ENCODE measurements at regions not wholly inside any gene's neighbourhood (a gene's known extent, or its start where the extent isn't known, plus 50 kb on each side); places are given as distances from the start of the nearest gene placed in this dataset.

GRCh38 chr2:217247476-217247875 lies 387.6 kb upstream of the TNP1 start:
- DNase-seq (ENCODE audit: extremely low spot score), result no peak
- ChIA-PET CTCF (no interaction called here), POLR2A (interaction anchor here (0.6 kb wide), 1 partner anchor 266 kb away, joined by 3 read pairs; no protein-coding TSS in a partner anchor)
- TF ChIP-seq, protein P1, sequence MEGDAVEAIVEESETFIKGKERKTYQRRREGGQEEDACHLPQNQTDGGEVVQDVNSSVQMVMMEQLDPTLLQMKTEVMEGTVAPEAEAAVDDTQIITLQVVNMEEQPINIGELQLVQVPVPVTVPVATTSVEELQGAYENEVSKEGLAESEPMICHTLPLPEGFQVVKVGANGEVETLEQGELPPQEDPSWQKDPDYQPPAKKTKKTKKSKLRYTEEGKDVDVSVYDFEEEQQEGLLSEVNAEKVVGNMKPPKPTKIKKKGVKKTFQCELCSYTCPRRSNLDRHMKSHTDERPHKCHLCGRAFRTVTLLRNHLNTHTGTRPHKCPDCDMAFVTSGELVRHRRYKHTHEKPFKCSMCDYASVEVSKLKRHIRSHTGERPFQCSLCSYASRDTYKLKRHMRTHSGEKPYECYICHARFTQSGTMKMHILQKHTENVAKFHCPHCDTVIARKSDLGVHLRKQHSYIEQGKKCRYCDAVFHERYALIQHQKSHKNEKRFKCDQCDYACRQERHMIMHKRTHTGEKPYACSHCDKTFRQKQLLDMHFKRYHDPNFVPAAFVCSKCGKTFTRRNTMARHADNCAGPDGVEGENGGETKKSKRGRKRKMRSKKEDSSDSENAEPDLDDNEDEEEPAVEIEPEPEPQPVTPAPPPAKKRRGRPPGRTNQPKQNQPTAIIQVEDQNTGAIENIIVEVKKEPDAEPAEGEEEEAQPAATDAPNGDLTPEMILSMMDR (IDR thresholded peaks at IDR 0.05; ENCODE audit: control extremely low read depth, extremely low read depth, low read depth, missing control alignments), result no peak

- CTCF ChIA-PET, result no interaction called here
- TF ChIP-seq, protein P1 (IDR thresholded peaks at IDR 0.05; ENCODE audit: control extremely low read depth, extremely low read depth, low read depth, missing control alignments), result no peak
- DNase-seq (ENCODE audit: extremely low spot score), result no peak
- POLR2A ChIA-PET, result no interaction called here
These were observed 386.2 kb upstream of the TNP1 start for GRCh38 chr2:217246108-217246507.

DNA sequence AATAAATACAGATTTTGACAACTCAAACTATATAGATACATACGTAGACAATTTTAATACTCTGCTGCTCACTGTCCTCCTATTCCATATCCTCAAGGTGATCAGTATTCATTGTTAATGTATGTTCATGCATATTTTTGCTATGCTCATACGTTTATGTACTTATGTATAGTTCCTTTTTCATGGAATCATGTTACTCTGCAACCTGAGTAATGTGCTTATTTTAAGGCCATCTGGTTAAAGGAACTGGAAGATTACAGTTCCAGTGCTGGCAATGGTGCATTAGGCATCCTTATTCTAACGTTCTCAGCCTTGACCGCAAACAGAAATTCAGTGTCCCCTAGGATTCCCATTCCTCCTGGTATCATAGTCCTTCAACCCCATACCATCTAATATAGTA lies 385.0 kb upstream of the TNP1 start:
- ChIA-PET POLR2A (no interaction called here), CTCF (no interaction called here)
- TF ChIP-seq, protein P1 (IDR thresholded peaks at IDR 0.05; ENCODE audit: control extremely low read depth, extremely low read depth, low read depth, missing control alignments), result no peak
- DNase-seq (ENCODE audit: extremely low spot score), result no peak

DNA sequence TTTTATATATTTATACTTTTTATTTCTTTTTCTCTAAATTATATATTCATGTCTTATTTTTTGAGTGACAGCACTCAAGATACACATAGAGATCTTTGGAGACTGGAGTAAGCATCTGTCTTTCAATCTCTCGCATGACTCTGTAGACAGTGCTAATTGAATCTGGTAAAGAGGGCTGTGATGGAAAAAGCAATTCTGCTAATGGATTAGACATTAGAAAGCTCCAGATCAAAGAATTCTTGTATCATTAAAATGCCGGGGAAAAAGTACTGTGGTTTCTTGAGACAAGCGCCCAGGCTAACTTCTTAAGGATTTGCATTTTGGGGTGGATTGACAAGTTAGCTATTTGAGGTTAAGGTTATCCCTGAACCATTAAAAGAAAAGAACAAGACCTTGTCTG lies 383.1 kb upstream of the TNP1 start:
- ChIA-PET POLR2A (no interaction called here), CTCF (interaction anchor here (0.9 to 1.6 kb wide), 5 partner anchors 11 to 77 kb away, joined by 3 to 5 read pairs (median 3); no protein-coding TSS in a partner anchor)
- TF ChIP-seq, protein P1 (IDR thresholded peaks at IDR 0.05; ENCODE audit: control extremely low read depth, extremely low read depth, low read depth, missing control alignments), result no peak
- no peak for DNase-seq (ENCODE audit: extremely low spot score)

DNA sequence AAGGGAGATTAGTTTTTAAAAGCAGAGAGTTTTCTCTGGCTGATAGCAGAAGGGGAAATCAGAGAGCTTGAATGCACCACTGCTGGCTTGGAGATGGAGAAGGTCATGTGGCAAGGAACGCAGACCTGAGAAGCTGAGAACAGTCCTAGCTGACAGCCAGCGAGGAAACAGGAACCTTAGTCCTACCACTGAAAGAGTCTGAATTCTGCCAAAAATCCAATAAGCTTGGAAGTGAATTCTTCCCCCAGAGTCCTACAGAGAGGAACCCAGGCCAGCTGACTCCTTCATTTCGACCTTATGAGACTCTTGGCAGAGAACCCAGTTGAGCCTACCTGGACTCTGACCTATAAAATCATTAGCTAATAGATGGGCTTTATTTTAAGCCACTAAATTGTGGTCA lies 371.9 kb upstream of the TNP1 start:
- ChIA-PET CTCF (interaction anchor here (1.2 to 1.5 kb wide), 2 partner anchors 11 to 65 kb away, joined by 3 read pairs; no protein-coding TSS in a partner anchor), POLR2A (no interaction called here)
- TF ChIP-seq, protein P1 (IDR thresholded peaks at IDR 0.05; ENCODE audit: control extremely low read depth, extremely low read depth, low read depth, missing control alignments), result no peak
- no peak for DNase-seq (ENCODE audit: extremely low spot score)

GRCh38 chr2:217231212-217231611 lies 371.3 kb upstream of the TNP1 start:
- no peak for DNase-seq (ENCODE audit: extremely low spot score)
- CTCF ChIA-PET, result interaction anchor here (0.7 to 1.5 kb wide), 3 partner anchors 11 to 455 kb away, joined by 3 read pairs; no protein-coding TSS in a partner anchor
- POLR2A ChIA-PET, result no interaction called here
- TF ChIP-seq, protein P1 (IDR thresholded peaks at IDR 0.05; ENCODE audit: control extremely low read depth, extremely low read depth, low read depth, missing control alignments), result no peak

Measured in GM10248 (cell line).